ENCODE measurements at regions not wholly inside any gene's neighbourhood (a gene's known extent, or its start where the extent isn't known, plus 50 kb on each side); places are given as distances from the start of the nearest gene placed in this dataset.
A peak's percentile ranks its signal among the peaks of the same experiment; 100 is the strongest.

DNA sequence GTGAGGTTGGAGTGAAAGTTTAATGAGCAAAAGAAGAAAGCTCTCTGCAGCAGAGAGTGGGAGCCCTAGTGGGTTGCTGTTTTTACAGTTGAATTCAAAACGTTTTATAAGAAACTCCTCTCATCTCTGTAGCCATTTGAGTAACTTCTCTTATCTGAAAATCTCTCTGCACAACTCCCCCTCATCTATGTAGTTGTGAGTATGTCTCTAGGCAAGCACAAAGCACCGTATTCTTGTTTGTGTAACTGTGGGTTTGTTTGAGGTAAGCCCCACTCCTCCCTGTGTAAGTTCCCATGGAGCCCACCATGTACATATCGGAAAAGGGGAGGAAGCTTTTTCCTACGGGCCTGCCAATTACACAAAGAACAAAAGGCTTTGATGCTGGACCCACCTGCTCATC lies 56.5 kb upstream of the GOLGA6L2 start:
- ChIA-PET POLR2A (ENCODE audit: low non-redundant PET) (no interaction called here), CTCF (no interaction called here)
- intact Hi-C loops (cut with micrococcal nuclease; ENCODE audit: unreplicated experiment) = no loop called here
- TF ChIP-seq CTCF (conservative IDR thresholded peaks at IDR 0.05; ENCODE audit: low read depth, low read length) (no peak), EZH2 (IDR thresholded peaks at IDR 0.05; ENCODE audit: borderline replicate concordance, low read depth, low read length, poor library complexity, severe bottlenecking) (no peak)
- peaks cover 7% of the 10 kb centered on the region for H3K9me3 ChIP-seq (ENCODE audit: low read depth, low read length, poor library complexity, severe bottlenecking)
- no peaks in the 10 kb centered on the region for H3K36me3 ChIP-seq (ENCODE audit: insufficient read depth, low read length, poor library complexity, severe bottlenecking)
- no peak for DNase-seq (ENCODE audit: low spot score)
- no TSS peak for BruUV-seq (replicated peaks)
- H3K4me1 ChIP-seq (ENCODE audit: insufficient read depth, low read length, poor library complexity, severe bottlenecking) = no peaks in the 10 kb centered on the region
- no peak overlapping the region for H3K27ac ChIP-seq (ENCODE audit: low read depth, low read length, poor library complexity, severe bottlenecking)
- no peak overlapping the region for H3K4me3 ChIP-seq (ENCODE audit: low read depth, low read length, poor library complexity, severe bottlenecking)
- no peaks in the 10 kb centered on the region for H3K27me3 ChIP-seq (replicated peaks; ENCODE audit: insufficient read depth, low read depth, low read length, poor library complexity)

DNA sequence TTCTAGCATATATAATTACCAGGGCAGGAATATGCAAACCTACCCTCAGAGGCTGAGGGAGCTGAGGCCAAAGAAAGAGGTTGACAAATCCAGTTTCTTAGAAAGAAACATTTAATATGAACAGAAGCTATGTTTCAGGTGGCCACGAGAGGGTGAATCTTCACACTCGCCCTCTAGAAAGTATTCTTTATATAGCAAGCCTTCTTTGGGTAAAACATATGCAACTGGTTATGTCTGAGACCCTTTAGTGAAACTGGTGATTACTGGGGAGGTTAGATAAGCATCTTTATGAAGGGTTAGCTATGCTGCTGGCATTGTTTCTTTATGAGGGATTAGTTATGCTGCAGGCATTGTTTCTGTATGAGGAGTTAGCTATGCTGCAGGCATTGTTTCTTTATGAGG lies 50.7 kb upstream of the GOLGA6L2 start:
- no TSS peak for BruUV-seq (replicated peaks)
- Histone ChIP-seq H3K36me3 (ENCODE audit: insufficient read depth, low read length, poor library complexity, severe bottlenecking) (no peaks in the 10 kb centered on the region), H3K27me3 (replicated peaks; ENCODE audit: insufficient read depth, low read depth, low read length, poor library complexity) (no peaks in the 10 kb centered on the region), H3K4me1 (ENCODE audit: insufficient read depth, low read length, poor library complexity, severe bottlenecking) (no peaks in the 10 kb centered on the region), H3K4me3 (ENCODE audit: low read depth, low read length, poor library complexity, severe bottlenecking) (no peak overlapping the region), H3K9me3 (ENCODE audit: low read depth, low read length, poor library complexity, severe bottlenecking) (no peaks in the 10 kb centered on the region), H3K27ac (ENCODE audit: low read depth, low read length, poor library complexity, severe bottlenecking) (no peak overlapping the region)
- CTCF ChIA-PET = no interaction called here
- POLR2A ChIA-PET (ENCODE audit: low non-redundant PET) = no interaction called here
- intact Hi-C loops (cut with micrococcal nuclease; ENCODE audit: unreplicated experiment) = no loop called here
- DNase-seq (ENCODE audit: low spot score) = peak; percentile 6
- TF ChIP-seq EZH2 (IDR thresholded peaks at IDR 0.05; ENCODE audit: borderline replicate concordance, low read depth, low read length, poor library complexity, severe bottlenecking) = no peak
- TF ChIP-seq CTCF (conservative IDR thresholded peaks at IDR 0.05; ENCODE audit: low read depth, low read length) = peak; percentile 51

Measured in A673 (cell line).